ENCODE measurements at regions not wholly inside any gene's neighbourhood (a gene's known extent, or its start where the extent isn't known, plus 50 kb on each side); places are given as distances from the start of the nearest gene placed in this dataset.

DNA sequence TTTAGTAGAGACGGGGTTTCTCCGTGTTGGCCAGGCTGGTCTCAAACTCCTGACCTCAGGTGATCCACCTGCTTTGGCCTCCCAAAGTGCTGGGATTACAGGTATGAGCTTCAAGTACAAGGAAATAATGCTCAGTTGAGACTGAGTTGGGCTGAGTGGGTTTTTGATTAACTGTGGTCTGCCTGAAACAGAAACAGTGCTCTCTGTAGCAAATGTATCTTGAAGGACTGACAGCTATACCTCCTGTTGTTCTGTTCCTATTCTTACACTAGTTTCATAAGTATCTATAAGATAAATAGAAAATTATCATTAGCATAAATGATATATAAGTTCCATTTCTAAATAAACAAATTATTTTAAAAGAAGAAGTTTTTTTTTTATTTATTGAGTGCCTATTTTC is 142.8 kb upstream of the PTPRK start:
- no peak overlapping the region for H3K4me3 ChIP-seq
- no peak for DNase-seq
- WGBS, 2 donors (ENCODE audit: low coverage in 1 of 2) = 80% methylated on average over 2 of the region's 2 CpGs; no CpG with 5 or more reads in 1 of the 2 donors
- no peaks in the 10 kb centered on the region for H3K9me3 ChIP-seq
- no peaks in the 10 kb centered on the region for H3K27me3 ChIP-seq
- H3K36me3 ChIP-seq = no peaks in the 10 kb centered on the region
- H3K4me1 ChIP-seq = no peaks in the 10 kb centered on the region
- H3K27ac ChIP-seq = no peak overlapping the region
- TF ChIP-seq CTCF (IDR thresholded peaks at IDR 0.05) (no peak), POLR2AphosphoS5 (IDR thresholded peaks at IDR 0.05) (no peak), POLR2A (IDR thresholded peaks at IDR 0.05) (no peak), EP300 (IDR thresholded peaks at IDR 0.05; ENCODE audit: low read depth) (no peak)
- in situ Hi-C loops (cut with MboI; ENCODE audit: low pct_ligation_motif_present in 1 of 4, low pct_unique_long_range_greater_than_20kb in 1 of 4, low sequenced_read_pairs in 3 of 4) = no loop called here
- intact Hi-C loops (cut with DNase I; ENCODE audit: low total_unique reads) = no loop called here

GRCh38 chr6:128659878-128660622 is 139.7 kb upstream of the PTPRK start:
- TF ChIP-seq EP300 (IDR thresholded peaks at IDR 0.05; ENCODE audit: low read depth) = no peak
- no peak for TF ChIP-seq CTCF (IDR thresholded peaks at IDR 0.05)
- TF ChIP-seq POLR2AphosphoS5 (IDR thresholded peaks at IDR 0.05) = no peak
- no peak for TF ChIP-seq POLR2A (IDR thresholded peaks at IDR 0.05)
- in situ Hi-C loops (cut with MboI; ENCODE audit: low pct_ligation_motif_present in 1 of 4, low pct_unique_long_range_greater_than_20kb in 1 of 4, low sequenced_read_pairs in 3 of 4) = no loop called here

DNA sequence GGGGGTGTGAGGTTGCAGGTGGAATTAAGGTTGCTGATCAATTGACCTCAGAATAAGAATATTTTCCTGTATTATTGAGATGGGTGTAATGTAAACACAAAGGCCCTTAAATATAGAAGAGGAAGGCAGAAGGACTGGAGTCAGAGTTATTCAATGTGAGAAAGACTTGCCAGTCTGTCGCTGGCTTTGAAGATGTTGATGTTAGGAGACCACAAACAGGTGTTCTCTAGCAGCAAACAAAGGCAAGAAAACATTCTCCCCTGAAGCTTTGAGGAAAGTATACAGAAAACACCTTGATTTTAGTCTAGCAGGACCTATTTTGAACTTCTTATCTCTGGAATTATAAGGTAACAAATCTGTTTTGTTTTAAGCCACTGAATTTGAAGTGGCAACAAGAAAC is 138.9 kb upstream of the PTPRK start:
- in situ Hi-C loops (cut with MboI; ENCODE audit: low pct_ligation_motif_present in 1 of 4, low pct_unique_long_range_greater_than_20kb in 1 of 4, low sequenced_read_pairs in 3 of 4) = no loop called here
- no peak for TF ChIP-seq CTCF (IDR thresholded peaks at IDR 0.05)
- no peak for TF ChIP-seq EP300 (IDR thresholded peaks at IDR 0.05; ENCODE audit: low read depth)
- no peak for TF ChIP-seq POLR2A (IDR thresholded peaks at IDR 0.05)
- no peak for TF ChIP-seq POLR2AphosphoS5 (IDR thresholded peaks at IDR 0.05)
- intact Hi-C loops (cut with DNase I; ENCODE audit: low total_unique reads) = no loop called here
- Histone ChIP-seq H3K4me1 (no peaks in the 10 kb centered on the region), H3K27me3 (no peaks in the 10 kb centered on the region), H3K27ac (no peak overlapping the region), H3K4me3 (no peak overlapping the region), H3K9me3 (no peaks in the 10 kb centered on the region), H3K36me3 (no peaks in the 10 kb centered on the region)
- 67 to 74% methylated on average over 1 of the region's 1 CpG for WGBS, 2 donors (ENCODE audit: low coverage in 1 of 2)
- no peak for DNase-seq

More at GRCh38 chr6:128659878-128660622, 139.7 kb upstream of the PTPRK start:
- Histone ChIP-seq H3K4me1 (no peaks in the 10 kb centered on the region), H3K9me3 (no peaks in the 10 kb centered on the region), H3K27me3 (no peaks in the 10 kb centered on the region), H3K36me3 (no peaks in the 10 kb centered on the region), H3K4me3 (no peak overlapping the region), H3K27ac (no peak overlapping the region)
- no peak for DNase-seq
- 60 to 86% methylated on average over 5 of the region's 5 CpGs for WGBS, 2 donors (ENCODE audit: low coverage in 1 of 2)
- intact Hi-C loops (cut with DNase I; ENCODE audit: low total_unique reads) = no loop called here

- Histone ChIP-seq H3K9me3 (no peaks in the 10 kb centered on the region), H3K4me1 (no peaks in the 10 kb centered on the region), H3K27ac (no peak overlapping the region), H3K27me3 (no peaks in the 10 kb centered on the region), H3K4me3 (no peak overlapping the region), H3K36me3 (no peaks in the 10 kb centered on the region)
- intact Hi-C loops (cut with DNase I; ENCODE audit: low total_unique reads) (no loop called here), in situ Hi-C loops (cut with MboI; ENCODE audit: low pct_ligation_motif_present in 1 of 4, low pct_unique_long_range_greater_than_20kb in 1 of 4, low sequenced_read_pairs in 3 of 4) (no loop called here)
- TF ChIP-seq CTCF (IDR thresholded peaks at IDR 0.05) (no peak), POLR2A (IDR thresholded peaks at IDR 0.05) (no peak), EP300 (IDR thresholded peaks at IDR 0.05; ENCODE audit: low read depth) (no peak), POLR2AphosphoS5 (IDR thresholded peaks at IDR 0.05) (no peak)
- DNase-seq = no peak
Measured at GRCh38 chr6:128657181-128657580, 136.8 kb upstream of the PTPRK start.

Measured in transverse colon (tissue), 4 donors.